Head of caudate nucleus (tissue), 42 donors: ENCODE measurements at regions not wholly inside any gene's neighbourhood (a gene's known extent, or its start where the extent isn't known, plus 50 kb on each side); places are given as distances from the start of the nearest gene placed in this dataset.

Source experiments
- DNase-seq, 42 donors: peaks; one replicate each; pipeline versions ENCODE4 v3.0.0 to v3.0.0-alpha.2; 2020 to 2021; ENCODE audit warnings: mixed read lengths in 7 of 42
- intact Hi-C: fragments of 100-400 bp; cut with DNase I; formaldehyde crosslinking; loops from one replicate; pipeline ENCODE4 v1.15.0; 2022

- intact Hi-C loops = no loop called here
- DNase-seq = no peak
Observed at GRCh38 chr6:158249340-158249836, 62.9 kb upstream of the TULP4 start.

- intact Hi-C loops = no loop called here
- no peak for DNase-seq
Observed at GRCh38 chr6:158251565-158251964, 60.7 kb upstream of the TULP4 start.

- no peak for DNase-seq
- intact Hi-C loops = no loop called here
Observed at GRCh38 chr6:158253248-158253647, 59.0 kb upstream of the TULP4 start.

GRCh38 chr6:158255275-158255988 lies 56.8 kb upstream of the TULP4 start:
- intact Hi-C loops = no loop called here
- DNase-seq = peak in 1 of 42 donors; percentile 28

GRCh38 chr6:158255989-158256601 lies 56.2 kb upstream of the TULP4 start:
- peak in 1 of 42 donors; percentile 24 for DNase-seq
- intact Hi-C loops = no loop called here

GRCh38 chr6:158256746-158257424 lies 55.4 kb upstream of the TULP4 start:
- intact Hi-C loops = no loop called here
- DNase-seq = peak in 1 of 42 donors; percentile 35

- DNase-seq = peak in 1 of 42 donors; percentile 21
- intact Hi-C loops = no loop called here
Observed at GRCh38 chr6:158257425-158257759, 54.9 kb upstream of the TULP4 start.

GRCh38 chr6:158257781-158258180 lies 54.5 kb upstream of the TULP4 start:
- peak in 1 of 42 donors; percentile 31 for DNase-seq
- intact Hi-C loops = no loop called here

- intact Hi-C loops = no loop called here
- no peak for DNase-seq
Observed at GRCh38 chr6:158259136-158259535, 53.1 kb upstream of the TULP4 start.

GRCh38 chr6:158259845-158260244 lies 52.4 kb upstream of the TULP4 start:
- intact Hi-C loops = no loop called here
- DNase-seq = peak in 1 of 42 donors; percentile 28

GRCh38 chr6:158262082-158262481 lies 50.2 kb upstream of the TULP4 start:
- intact Hi-C loops = no loop called here
- peak in 27 of 42 donors; percentile 16 to 80 (median 43) for DNase-seq
